ENCODE measurements at regions not wholly inside any gene's neighbourhood (a gene's known extent, or its start where the extent isn't known, plus 50 kb on each side); places are given as distances from the start of the nearest gene placed in this dataset.
A peak's percentile ranks its signal among the peaks of the same experiment; 100 is the strongest.

DNA sequence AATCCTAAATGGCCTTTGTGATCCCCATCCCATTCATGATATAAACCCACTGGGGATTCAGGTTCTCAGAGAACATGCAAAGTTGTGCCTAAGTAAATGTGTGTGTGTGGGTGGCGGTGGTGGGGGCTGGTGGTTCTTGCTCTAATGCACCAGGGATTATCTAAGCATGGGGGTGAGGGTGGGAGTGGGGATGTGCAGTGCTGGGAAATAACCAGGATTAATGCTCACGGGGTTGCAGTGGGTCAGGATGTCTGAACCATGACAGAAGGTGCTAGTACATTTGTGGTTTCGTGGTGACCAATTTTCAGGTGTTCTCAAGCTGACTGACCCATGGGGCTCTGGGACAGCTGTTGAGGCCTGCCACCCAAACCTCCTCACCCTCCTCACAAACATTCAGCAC is 101.0 kb downstream of the ZNF608 start:
- no peaks in the 10 kb centered on the region for H3K9me3 ChIP-seq (ENCODE audit: insufficient read depth in 2 of 2, low read depth in 1 of 2, low read length in 1 of 2)
- H4K20me1 ChIP-seq (replicated peaks in 1 of 2; ENCODE audit: control insufficient read depth in 1 of 2, insufficient read depth in 2 of 2, low read length in 2 of 2): no peaks in the 10 kb centered on the region
- H3K18ac ChIP-seq (ENCODE audit: extremely low read depth, low read length): no peak overlapping the region
- H3K23me2 ChIP-seq (ENCODE audit: low read depth, low read length): no peaks in the 10 kb centered on the region
- H3K27ac ChIP-seq (ENCODE audit: low read depth, low read length): no peak overlapping the region
- H3K4me1 ChIP-seq (replicated peaks in 1 of 4; ENCODE audit: control insufficient read depth in 3 of 4, insufficient read depth in 4 of 4, low read length in 3 of 4): peaks cover 0 to 24% (median 10%) of the 10 kb centered on the region in 4 experiments; a peak in 5 of 7 replicates
- H3K23ac ChIP-seq (ENCODE audit: insufficient read length): no peak overlapping the region
- no peak overlapping the region for H2BK120ac ChIP-seq (replicated peaks; ENCODE audit: low read depth, low read length)
- H4K8ac ChIP-seq (ENCODE audit: extremely low read depth, insufficient read depth, low read length): no peak overlapping the region; the same call in 1 of the 2 replicates
- H2BK20ac ChIP-seq (ENCODE audit: low read length): no peak overlapping the region
- H2BK12ac ChIP-seq (ENCODE audit: low read depth, low read length): no peak overlapping the region
- DNase-seq (ENCODE audit: low read depth in 1 of 2, low spot score in 2 of 2) (no peak), FAIRE-seq (no peak)
- ChIA-PET POLR2A (ENCODE audit: partially characterized antibody) (no interaction called here), CTCF (ENCODE audit: partially characterized antibody) (no interaction called here)
- no peak overlapping the region for H4K5ac ChIP-seq (ENCODE audit: insufficient read length, low read depth, low read length)
- peaks cover 10% of the 10 kb centered on the region; the same call in 1 of the 2 replicates for H3K79me1 ChIP-seq (ENCODE audit: low read depth, low read length)
- H3K4me3 ChIP-seq (ENCODE audit: extremely low read depth in 1 of 4, insufficient read depth in 2 of 4, low read depth in 3 of 4, low read length in 4 of 4): no peak overlapping the region
- H3K9ac ChIP-seq (replicated peaks in 1 of 4; ENCODE audit: extremely low read depth in 1 of 4, low read depth in 3 of 4, low read length in 3 of 4): no peak overlapping the region
- H2BK5ac ChIP-seq (ENCODE audit: low read depth, low read length): no peak overlapping the region
- H2AFZ ChIP-seq (ENCODE audit: low read length): no peak overlapping the region
- peaks cover 0 to 31% of the 10 kb centered on the region in 2 experiments; a peak in 3 of 4 replicates for H3K79me2 ChIP-seq (ENCODE audit: control insufficient read depth in 1 of 2, insufficient read depth in 2 of 2, low read length in 2 of 2)
- peak overlapping the region; percentile 5 for H4K91ac ChIP-seq (replicated peaks; ENCODE audit: insufficient read length, low read length)
- H3K36me3 ChIP-seq (ENCODE audit: control insufficient read depth in 2 of 4, insufficient read depth in 4 of 4, low read length in 3 of 4): peaks cover 7 to 44% (median 23%) of the 10 kb centered on the region in 4 experiments; a peak in 7 of 8 replicates
- TF ChIP-seq KDM4A (IDR thresholded peaks at IDR 0.05; ENCODE audit: low read depth, low read length, severe bottlenecking) (no peak), KDM5A (IDR thresholded peaks at IDR 0.05; ENCODE audit: low read length) (no peak)
- H3K4ac ChIP-seq (replicated peaks; ENCODE audit: insufficient read length, low read depth, low read length): no peak overlapping the region
- H3K56ac ChIP-seq (replicated peaks; ENCODE audit: insufficient read length, low read depth, low read length): no peak overlapping the region
- H3K4me2 ChIP-seq (ENCODE audit: insufficient read depth in 1 of 2, low read depth in 2 of 2, low read length in 2 of 2): no peak overlapping the region
- no peaks in the 10 kb centered on the region for H3K27me3 ChIP-seq (replicated peaks in 1 of 4; ENCODE audit: control insufficient read depth in 3 of 4, extremely low read depth in 1 of 4, insufficient read depth in 3 of 4, low read length in 3 of 4)
- no peak overlapping the region for H3K14ac ChIP-seq (ENCODE audit: insufficient read length)
- no peak overlapping the region for H2AK5ac ChIP-seq (ENCODE audit: low read depth, low read length)
- H2BK15ac ChIP-seq (ENCODE audit: low read length): no peak overlapping the region
- WGBS, 2 experiments (ENCODE audit: extremely low coverage in 1 of 2, insufficient coverage in 1 of 2, insufficient read length in 1 of 2, insufficient replicate concordance in 2 of 2, low coverage in 1 of 2, low lambda C conversion rate in 2 of 2, missing lambda C conversion rate in 1 of 2): 83% methylated on average over 3 of the region's 3 CpGs; no CpG with 5 or more reads in 1 of the 2 experiments

All from H1 (cell line).